Activated B cell treated with CpG ODN at 0.5 μM for 24 hours (primary cell): ENCODE measurements at regions not wholly inside any gene's neighbourhood (a gene's known extent, or its start where the extent isn't known, plus 50 kb on each side); places are given as distances from the start of the nearest gene placed in this dataset.

Experiments
- ATAC-seq: fragments of 200-7000 bp; cut with Tn5 transposase; one replicate; pipeline ENCODE4 v1.10.0; 2021; ENCODE audit warnings: low read depth, mild to moderate bottlenecking, moderate library complexity
- CTCF ChIA-PET: fragments of 350-600 bp; sonication (Branson Sonifier 250); formaldehyde crosslinking; loops from one replicate; lab custom pipeline; 2021; ENCODE audit warnings: antibody characterized with exemption; lab: Charles Lee
- POLR2A ChIA-PET: fragments of 350-600 bp; sonication (Branson Sonifier 250); formaldehyde crosslinking; loops from one replicate; lab custom pipeline; 2021; ENCODE audit warnings: antibody characterized with exemption; lab: Charles Lee
- DNase-seq: peaks from one replicate; pipeline ENCODE4 v3.0.0; 2022
- H3K27ac Mint-ChIP-seq: one replicate; pipeline ENCODE4 v1.8.0; 2020; ENCODE audit warnings: mixed read lengths
- H3K27me3 Mint-ChIP-seq: one replicate; pipeline ENCODE4 v1.8.0; 2021; ENCODE audit warnings: mixed read lengths
- H3K36me3 Mint-ChIP-seq: one replicate; pipeline ENCODE4 v1.8.0; 2021; ENCODE audit warnings: low read depth, mixed read lengths
- H3K4me1 Mint-ChIP-seq: one replicate; pipeline ENCODE4 v1.8.0; 2021; ENCODE audit warnings: mixed read lengths
- H3K4me3 Mint-ChIP-seq: one replicate; pipeline ENCODE4 v1.8.0; 2020; ENCODE audit warnings: mild to moderate bottlenecking, mixed read lengths
- H3K9me3 Mint-ChIP-seq: one replicate; pipeline ENCODE4 v1.8.0; 2020; ENCODE audit warnings: mixed read lengths
- intact Hi-C: fragments of 100-400 bp; cut with micrococcal nuclease; formaldehyde crosslinking; loops from one replicate; pipeline ENCODE4 v1.15.1; 2024
- TF ChIP-seq, protein P1 (sequence below): fragments of 200-600 bp; IDR thresholded peaks from one replicate; pipeline ENCODE4 v1.8.0; 2022; ENCODE audit warnings: antibody characterized with exemption, mild to moderate bottlenecking

DNA sequence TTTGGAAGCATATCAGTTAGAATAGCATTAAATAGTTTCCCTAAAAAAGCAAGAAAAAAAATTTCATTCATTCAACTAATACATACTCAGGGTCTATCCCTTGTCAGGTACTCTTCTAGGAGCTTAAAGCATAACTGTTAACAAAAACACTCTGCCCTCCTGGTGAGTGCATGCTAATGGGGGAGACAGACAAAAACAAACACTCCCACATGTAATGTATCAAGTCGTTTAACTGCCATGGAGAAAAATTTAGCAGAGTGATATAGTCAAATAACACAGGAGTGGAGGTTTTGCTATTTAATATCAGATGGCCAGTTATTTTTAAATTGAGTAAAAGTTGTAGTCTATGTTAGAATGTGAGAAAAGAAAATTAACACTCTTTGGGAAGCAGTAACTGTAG is 254.5 kb upstream of the RARB start:
- Mint-ChIP-seq H3K27me3 (no peaks in the 10 kb centered on the region), H3K4me3 (no peak overlapping the region)
- CTCF ChIA-PET, result no interaction called here

DNA sequence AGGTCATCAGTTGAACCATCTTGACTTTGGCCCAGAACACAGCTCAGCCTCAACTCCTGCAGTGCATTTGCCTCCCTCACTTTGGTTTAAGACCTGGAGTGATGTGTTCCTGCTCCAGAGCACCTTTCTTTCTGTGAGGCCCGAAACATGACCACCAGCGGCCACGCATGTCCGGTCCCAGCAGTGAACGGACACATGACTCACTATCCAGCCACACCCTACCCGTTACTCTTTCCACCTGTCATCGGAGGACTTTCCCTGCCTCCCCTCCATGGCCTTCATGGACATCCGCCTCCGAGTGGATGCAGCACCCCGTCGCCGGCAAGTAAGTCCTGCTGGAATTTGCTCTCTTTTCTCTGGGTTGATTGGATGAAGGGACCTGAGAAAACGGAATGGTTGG is 253.8 kb upstream of the RARB start:
- Mint-ChIP-seq H3K9me3 (no peaks in the 10 kb centered on the region), H3K4me1 (no peaks in the 10 kb centered on the region), H3K27me3 (no peaks in the 10 kb centered on the region), H3K27ac (no peak overlapping the region), H3K4me3 (no peak overlapping the region), H3K36me3 (no peaks in the 10 kb centered on the region)
- DNase-seq (no peak), ATAC-seq (no peak)
- TF ChIP-seq, protein P1, sequence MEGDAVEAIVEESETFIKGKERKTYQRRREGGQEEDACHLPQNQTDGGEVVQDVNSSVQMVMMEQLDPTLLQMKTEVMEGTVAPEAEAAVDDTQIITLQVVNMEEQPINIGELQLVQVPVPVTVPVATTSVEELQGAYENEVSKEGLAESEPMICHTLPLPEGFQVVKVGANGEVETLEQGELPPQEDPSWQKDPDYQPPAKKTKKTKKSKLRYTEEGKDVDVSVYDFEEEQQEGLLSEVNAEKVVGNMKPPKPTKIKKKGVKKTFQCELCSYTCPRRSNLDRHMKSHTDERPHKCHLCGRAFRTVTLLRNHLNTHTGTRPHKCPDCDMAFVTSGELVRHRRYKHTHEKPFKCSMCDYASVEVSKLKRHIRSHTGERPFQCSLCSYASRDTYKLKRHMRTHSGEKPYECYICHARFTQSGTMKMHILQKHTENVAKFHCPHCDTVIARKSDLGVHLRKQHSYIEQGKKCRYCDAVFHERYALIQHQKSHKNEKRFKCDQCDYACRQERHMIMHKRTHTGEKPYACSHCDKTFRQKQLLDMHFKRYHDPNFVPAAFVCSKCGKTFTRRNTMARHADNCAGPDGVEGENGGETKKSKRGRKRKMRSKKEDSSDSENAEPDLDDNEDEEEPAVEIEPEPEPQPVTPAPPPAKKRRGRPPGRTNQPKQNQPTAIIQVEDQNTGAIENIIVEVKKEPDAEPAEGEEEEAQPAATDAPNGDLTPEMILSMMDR, result no peak
- ChIA-PET CTCF (no interaction called here), POLR2A (no interaction called here)
- intact Hi-C loops, result no loop called here

More for the DNA sequence above, 254.5 kb upstream of the RARB start:
- TF ChIP-seq, protein P1, result no peak
- H3K4me1 Mint-ChIP-seq, result no peaks in the 10 kb centered on the region
- POLR2A ChIA-PET, result no interaction called here
- H3K36me3 Mint-ChIP-seq, result no peaks in the 10 kb centered on the region
- H3K27ac Mint-ChIP-seq, result no peak overlapping the region
- ATAC-seq (no peak), DNase-seq (no peak)
- intact Hi-C loops, result no loop called here
- H3K9me3 Mint-ChIP-seq, result peaks cover 5% of the 10 kb centered on the region

DNA sequence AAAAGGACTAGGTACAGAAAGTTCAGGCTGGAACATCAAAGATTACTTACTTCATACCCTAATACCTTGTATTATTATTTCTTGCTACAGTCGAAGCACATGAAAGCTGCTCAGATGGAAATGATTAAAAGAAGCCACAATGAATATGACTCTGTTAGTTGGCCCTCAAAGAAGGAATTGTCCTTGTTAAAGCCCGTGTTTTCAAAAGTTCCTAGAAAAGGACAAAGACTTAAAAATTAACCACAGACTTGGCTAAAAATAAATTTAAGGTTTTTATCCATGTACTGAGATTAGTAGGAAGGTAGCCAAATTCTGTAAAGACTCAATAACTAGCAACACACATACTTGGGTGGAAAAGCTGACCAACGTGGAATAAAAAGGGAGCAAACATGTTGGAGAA is 251.0 kb upstream of the RARB start:
- no peaks in the 10 kb centered on the region for H3K4me1 Mint-ChIP-seq
- TF ChIP-seq, protein P1, result no peak
- CTCF ChIA-PET, result no interaction called here
- POLR2A ChIA-PET, result no interaction called here
- no peaks in the 10 kb centered on the region for H3K36me3 Mint-ChIP-seq
- DNase-seq (no peak), ATAC-seq (no peak)
- H3K9me3 Mint-ChIP-seq, result peaks cover 3% of the 10 kb centered on the region
- H3K27me3 Mint-ChIP-seq, result no peaks in the 10 kb centered on the region
- no peak overlapping the region for H3K27ac Mint-ChIP-seq
- intact Hi-C loops, result no loop called here
- no peak overlapping the region for H3K4me3 Mint-ChIP-seq

DNA sequence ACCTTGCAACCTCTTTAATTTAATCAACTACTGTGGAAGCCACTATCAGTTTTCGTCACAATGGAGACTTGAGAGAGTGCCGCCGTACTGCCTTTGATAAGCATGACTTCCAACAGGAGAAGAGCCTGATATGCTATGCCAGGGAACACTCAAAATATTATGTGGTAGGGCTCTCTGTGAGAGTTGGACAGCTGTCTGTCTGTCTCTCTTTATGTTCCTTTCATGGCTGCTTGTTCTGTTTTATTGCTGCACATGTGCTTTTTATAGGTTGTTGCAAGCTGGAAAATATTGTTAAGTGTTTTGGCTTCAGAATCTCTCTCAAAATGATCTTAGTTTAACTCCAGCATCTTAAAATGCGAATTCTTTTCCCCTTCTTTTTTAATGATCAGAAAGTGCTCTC is 249.4 kb upstream of the RARB start:
- no peaks in the 10 kb centered on the region for H3K27me3 Mint-ChIP-seq
- H3K9me3 Mint-ChIP-seq, result peaks cover 3% of the 10 kb centered on the region
- TF ChIP-seq, protein P1, result no peak
- ChIA-PET CTCF (no interaction called here), POLR2A (no interaction called here)
- no peak overlapping the region for H3K27ac Mint-ChIP-seq
- H3K4me3 Mint-ChIP-seq, result no peak overlapping the region
- H3K36me3 Mint-ChIP-seq, result no peaks in the 10 kb centered on the region
- intact Hi-C loops, result no loop called here
- ATAC-seq (no peak), DNase-seq (no peak)
- H3K4me1 Mint-ChIP-seq, result no peaks in the 10 kb centered on the region

DNA sequence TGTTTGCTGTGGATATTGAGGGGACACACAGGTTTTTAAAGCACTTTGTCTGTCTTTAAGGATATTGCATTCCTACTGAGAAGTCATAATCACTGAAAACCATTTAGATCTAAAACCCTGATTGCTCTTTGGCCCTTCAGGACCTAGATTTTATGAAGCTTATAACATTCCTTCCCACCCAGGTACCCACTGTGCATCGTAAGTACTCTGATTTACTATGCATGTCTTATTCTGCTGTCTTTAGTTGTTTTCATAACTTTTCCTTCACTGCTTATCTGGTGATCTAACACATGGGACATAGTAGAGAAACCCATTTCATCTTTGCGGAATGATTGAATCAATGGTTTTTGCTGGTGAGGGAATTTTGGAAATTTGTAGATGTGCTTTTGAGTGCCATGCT is 247.0 kb upstream of the RARB start:
- Mint-ChIP-seq H3K27ac (no peak overlapping the region), H3K4me1 (no peaks in the 10 kb centered on the region), H3K4me3 (no peak overlapping the region), H3K36me3 (no peaks in the 10 kb centered on the region), H3K27me3 (no peaks in the 10 kb centered on the region), H3K9me3 (peaks cover 5% of the 10 kb centered on the region)
- ChIA-PET POLR2A (no interaction called here), CTCF (no interaction called here)
- no peak for ATAC-seq
- no peak for DNase-seq
- intact Hi-C loops, result no loop called here
- TF ChIP-seq, protein P1, result no peak
